Astrocyte of the cerebellum (primary cell): ENCODE measurements at regions not wholly inside any gene's neighbourhood (a gene's known extent, or its start where the extent isn't known, plus 50 kb on each side); places are given as distances from the start of the nearest gene placed in this dataset.
A peak's percentile ranks its signal among the peaks of the same experiment; 100 is the strongest.
"Not testable (repeated sequence)": the region's sequence is repeated elsewhere in the genome, so short reads cannot be mapped to it uniquely, and the experiment has no call there.

Source experiments
- DNase-seq: peaks from one replicate; pipeline ENCODE4 v3.0.0-alpha.2; 2011; ENCODE audit warnings: low read depth
- H3K4me3 ChIP-seq: 2 replicates; pipeline ENCODE4 v1.5.1; 2011; ENCODE audit warnings: mild to moderate bottlenecking, low read depth, low read length, moderate library complexity
- CTCF ChIP-seq: IDR thresholded peaks from 2 replicates; pipeline ENCODE4 v1.5.1; 2012; ENCODE audit warnings: low read length, low read depth, moderate library complexity, mild to moderate bottlenecking; ENCODE audit errors: missing control alignments
- in situ Hi-C: cut with HindIII; loops from 2 replicates; pipeline ENCODE4 v1.10.0; 2017; ENCODE audit warnings: low sequenced_read_pairs

- no peak for DNase-seq
- TF ChIP-seq CTCF, result no peak
- in situ Hi-C loops, result no loop called here
- H3K4me3 ChIP-seq, result no peak overlapping the region
These were observed 68.9 kb downstream of the ZNF467 start for GRCh38 chr7:149704507-149704906.

GRCh38 chr7:149703044-149703650 is 70.2 kb downstream of the ZNF467 start:
- TF ChIP-seq CTCF, result no peak
- DNase-seq, result no peak
- no peak overlapping the region for H3K4me3 ChIP-seq
- in situ Hi-C loops, result no loop called here

- DNase-seq, result no peak
- no peak overlapping the region for H3K4me3 ChIP-seq
- in situ Hi-C loops, result no loop called here
- TF ChIP-seq CTCF, result no peak
These were observed 71.7 kb downstream of the ZNF467 start for GRCh38 chr7:149701495-149702240.

- H3K4me3 ChIP-seq, DNase-seq, in situ Hi-C loops: not testable (repeated sequence)
These were observed 75.6 kb downstream of the ZNF467 start for GRCh38 chr7:149697767-149698166.

- TF ChIP-seq CTCF, result no peak
- no peak overlapping the region for H3K4me3 ChIP-seq
- in situ Hi-C loops, result no loop called here
- DNase-seq, result no peak
These were observed 77.1 kb downstream of the ZNF467 start for GRCh38 chr7:149696280-149696679.

- no peak for TF ChIP-seq CTCF
- peak overlapping the region; percentile 9 for H3K4me3 ChIP-seq
- in situ Hi-C loops, result no loop called here
- DNase-seq, result no peak
These were observed 80.8 kb downstream of the ZNF467 start for GRCh38 chr7:149692557-149692982.

GRCh38 chr7:149692056-149692455 is 81.3 kb downstream of the ZNF467 start:
- DNase-seq, result no peak
- no peak for TF ChIP-seq CTCF
- in situ Hi-C loops, result no loop called here
- no peak overlapping the region for H3K4me3 ChIP-seq
